ENCODE measurements at regions not wholly inside any gene's neighbourhood (a gene's known extent, or its start where the extent isn't known, plus 50 kb on each side); places are given as distances from the start of the nearest gene placed in this dataset.

- no peak for TF ChIP-seq ZNF416 (CRISPR knock-in tag; IDR thresholded peaks at IDR 0.05)
- TF ChIP-seq, protein P1, sequence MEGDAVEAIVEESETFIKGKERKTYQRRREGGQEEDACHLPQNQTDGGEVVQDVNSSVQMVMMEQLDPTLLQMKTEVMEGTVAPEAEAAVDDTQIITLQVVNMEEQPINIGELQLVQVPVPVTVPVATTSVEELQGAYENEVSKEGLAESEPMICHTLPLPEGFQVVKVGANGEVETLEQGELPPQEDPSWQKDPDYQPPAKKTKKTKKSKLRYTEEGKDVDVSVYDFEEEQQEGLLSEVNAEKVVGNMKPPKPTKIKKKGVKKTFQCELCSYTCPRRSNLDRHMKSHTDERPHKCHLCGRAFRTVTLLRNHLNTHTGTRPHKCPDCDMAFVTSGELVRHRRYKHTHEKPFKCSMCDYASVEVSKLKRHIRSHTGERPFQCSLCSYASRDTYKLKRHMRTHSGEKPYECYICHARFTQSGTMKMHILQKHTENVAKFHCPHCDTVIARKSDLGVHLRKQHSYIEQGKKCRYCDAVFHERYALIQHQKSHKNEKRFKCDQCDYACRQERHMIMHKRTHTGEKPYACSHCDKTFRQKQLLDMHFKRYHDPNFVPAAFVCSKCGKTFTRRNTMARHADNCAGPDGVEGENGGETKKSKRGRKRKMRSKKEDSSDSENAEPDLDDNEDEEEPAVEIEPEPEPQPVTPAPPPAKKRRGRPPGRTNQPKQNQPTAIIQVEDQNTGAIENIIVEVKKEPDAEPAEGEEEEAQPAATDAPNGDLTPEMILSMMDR (IDR thresholded peaks at IDR 0.05) = no peak
- TF ChIP-seq, protein P2, sequence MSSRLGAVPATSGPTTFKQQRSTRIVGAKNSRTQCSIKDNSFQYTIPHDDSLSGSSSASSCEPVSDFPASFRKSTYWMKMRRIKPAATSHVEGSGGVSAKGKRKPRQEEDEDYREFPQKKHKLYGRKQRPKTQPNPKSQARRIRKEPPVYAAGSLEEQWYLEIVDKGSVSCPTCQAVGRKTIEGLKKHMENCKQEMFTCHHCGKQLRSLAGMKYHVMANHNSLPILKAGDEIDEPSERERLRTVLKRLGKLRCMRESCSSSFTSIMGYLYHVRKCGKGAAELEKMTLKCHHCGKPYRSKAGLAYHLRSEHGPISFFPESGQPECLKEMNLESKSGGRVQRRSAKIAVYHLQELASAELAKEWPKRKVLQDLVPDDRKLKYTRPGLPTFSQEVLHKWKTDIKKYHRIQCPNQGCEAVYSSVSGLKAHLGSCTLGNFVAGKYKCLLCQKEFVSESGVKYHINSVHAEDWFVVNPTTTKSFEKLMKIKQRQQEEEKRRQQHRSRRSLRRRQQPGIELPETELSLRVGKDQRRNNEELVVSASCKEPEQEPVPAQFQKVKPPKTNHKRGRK (CRISPR knock-in tag; IDR thresholded peaks at IDR 0.05; ENCODE audit: borderline replicate concordance) = no peak
- TF ChIP-seq ATF1 (CRISPR knock-in tag; IDR thresholded peaks at IDR 0.05) = no peak
- no peak for TF ChIP-seq JAZF1 (CRISPR knock-in tag; IDR thresholded peaks at IDR 0.05)
- no peak for TF ChIP-seq CREM (CRISPR knock-in tag; IDR thresholded peaks at IDR 0.05)
- no peak for TF ChIP-seq ZNF317 (CRISPR knock-in tag; IDR thresholded peaks at IDR 0.05; ENCODE audit: borderline replicate concordance, low read depth)
These were observed 94.1 kb upstream of the CYP1B1 start for GRCh38 chr2:38170067-38170466.
